ENCODE measurements at regions not wholly inside any gene's neighbourhood (a gene's known extent, or its start where the extent isn't known, plus 50 kb on each side); places are given as distances from the start of the nearest gene placed in this dataset.

DNA sequence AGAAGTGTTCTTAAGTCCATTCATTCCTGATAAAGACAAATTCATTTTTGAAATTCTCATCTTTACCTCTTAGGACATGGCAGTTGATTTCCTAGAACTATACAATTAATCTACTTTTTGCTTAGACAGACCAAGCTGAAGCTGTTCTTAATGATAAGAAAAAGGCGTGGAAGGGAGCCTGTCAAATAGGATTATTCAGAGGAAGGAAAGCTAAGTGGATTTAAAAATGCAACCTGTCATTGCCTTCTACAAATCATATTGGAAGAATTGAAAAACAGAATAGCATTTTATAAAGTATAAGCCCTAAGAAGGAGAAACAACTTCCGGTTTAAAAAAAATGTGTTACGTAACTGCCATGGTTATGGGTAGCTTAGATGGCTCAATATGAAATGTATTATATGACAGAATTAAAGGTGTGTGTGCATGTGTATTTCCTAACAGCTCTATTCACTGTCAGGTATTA, 81.2 kb upstream of the RAP2B start:
- TF ChIP-seq, protein P1, sequence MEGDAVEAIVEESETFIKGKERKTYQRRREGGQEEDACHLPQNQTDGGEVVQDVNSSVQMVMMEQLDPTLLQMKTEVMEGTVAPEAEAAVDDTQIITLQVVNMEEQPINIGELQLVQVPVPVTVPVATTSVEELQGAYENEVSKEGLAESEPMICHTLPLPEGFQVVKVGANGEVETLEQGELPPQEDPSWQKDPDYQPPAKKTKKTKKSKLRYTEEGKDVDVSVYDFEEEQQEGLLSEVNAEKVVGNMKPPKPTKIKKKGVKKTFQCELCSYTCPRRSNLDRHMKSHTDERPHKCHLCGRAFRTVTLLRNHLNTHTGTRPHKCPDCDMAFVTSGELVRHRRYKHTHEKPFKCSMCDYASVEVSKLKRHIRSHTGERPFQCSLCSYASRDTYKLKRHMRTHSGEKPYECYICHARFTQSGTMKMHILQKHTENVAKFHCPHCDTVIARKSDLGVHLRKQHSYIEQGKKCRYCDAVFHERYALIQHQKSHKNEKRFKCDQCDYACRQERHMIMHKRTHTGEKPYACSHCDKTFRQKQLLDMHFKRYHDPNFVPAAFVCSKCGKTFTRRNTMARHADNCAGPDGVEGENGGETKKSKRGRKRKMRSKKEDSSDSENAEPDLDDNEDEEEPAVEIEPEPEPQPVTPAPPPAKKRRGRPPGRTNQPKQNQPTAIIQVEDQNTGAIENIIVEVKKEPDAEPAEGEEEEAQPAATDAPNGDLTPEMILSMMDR (IDR thresholded peaks at IDR 0.05; ENCODE audit: low read depth, low read length): no peak
- no peak overlapping the region for H3K4me3 ChIP-seq (ENCODE audit: low read depth, low read length)

DNA sequence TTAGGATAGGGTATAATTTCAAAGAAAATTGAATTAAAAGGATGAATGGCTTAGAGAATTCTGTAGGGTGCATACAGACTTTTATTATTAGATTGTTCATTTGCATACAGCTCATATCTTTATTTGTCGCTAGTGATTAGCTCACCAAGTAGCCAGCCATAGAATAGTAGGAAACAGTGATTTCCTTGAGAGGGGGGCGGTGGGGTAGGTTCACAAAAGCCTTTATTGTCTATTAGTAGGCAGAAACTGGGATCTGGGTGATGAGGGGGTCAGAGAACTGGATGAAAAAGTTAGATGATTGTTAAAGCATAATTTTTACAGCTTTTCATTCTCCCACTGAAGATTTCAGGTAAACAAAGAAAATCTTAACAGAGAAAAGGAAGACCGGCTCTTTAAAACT, 77.6 kb upstream of the RAP2B start:
- TF ChIP-seq, protein P1 (IDR thresholded peaks at IDR 0.05; ENCODE audit: low read depth, low read length): no peak
- H3K4me3 ChIP-seq (ENCODE audit: low read depth, low read length): no peak overlapping the region

DNA sequence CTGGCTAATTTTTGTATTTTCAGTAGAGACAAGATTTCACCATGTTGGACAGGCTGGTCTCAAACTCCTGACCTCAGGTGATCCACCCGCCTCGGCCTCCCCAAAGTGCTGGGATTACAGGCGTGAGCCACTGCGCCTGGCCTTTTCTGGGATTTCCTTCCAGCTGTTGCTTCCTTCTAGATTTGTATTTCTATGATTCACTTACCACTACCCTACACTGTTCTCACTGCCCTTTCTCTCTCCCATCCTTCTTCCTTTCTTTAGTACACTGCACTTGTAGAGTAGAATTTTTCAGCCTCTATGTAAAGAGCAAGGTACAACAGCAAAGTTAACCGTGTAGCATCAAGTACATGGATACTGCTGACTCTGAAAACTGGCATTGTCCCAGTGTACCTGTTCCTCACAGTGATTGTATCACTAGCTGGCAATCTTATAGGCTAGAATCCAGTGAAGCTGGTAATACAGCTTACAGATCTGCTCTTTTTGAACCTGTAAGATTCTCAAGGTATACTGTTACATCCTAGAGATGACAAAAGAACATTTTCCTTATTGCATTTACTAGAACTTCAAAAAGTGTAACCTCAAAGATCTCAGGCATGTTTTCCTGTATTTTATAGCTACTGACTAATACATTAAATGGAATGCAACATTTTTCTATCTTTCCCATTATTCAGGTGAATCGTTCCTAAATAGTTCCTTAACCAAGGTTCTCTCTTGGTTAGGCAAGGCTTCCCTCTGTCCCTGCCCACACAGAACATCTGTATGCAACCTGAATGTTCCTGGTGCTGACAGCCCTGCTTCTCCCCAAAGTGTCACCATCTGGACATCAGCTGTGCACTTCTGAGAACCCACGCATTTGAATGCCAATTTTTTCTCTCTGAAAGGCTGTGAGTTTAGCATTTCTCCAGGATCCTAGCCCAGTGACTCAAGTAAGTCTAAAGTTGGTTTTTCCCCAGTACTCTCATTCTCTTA, 74.1 kb upstream of the RAP2B start:
- no peak overlapping the region for H3K4me3 ChIP-seq (ENCODE audit: low read depth, low read length)
- TF ChIP-seq, protein P1 (IDR thresholded peaks at IDR 0.05; ENCODE audit: low read depth, low read length): no peak

DNA sequence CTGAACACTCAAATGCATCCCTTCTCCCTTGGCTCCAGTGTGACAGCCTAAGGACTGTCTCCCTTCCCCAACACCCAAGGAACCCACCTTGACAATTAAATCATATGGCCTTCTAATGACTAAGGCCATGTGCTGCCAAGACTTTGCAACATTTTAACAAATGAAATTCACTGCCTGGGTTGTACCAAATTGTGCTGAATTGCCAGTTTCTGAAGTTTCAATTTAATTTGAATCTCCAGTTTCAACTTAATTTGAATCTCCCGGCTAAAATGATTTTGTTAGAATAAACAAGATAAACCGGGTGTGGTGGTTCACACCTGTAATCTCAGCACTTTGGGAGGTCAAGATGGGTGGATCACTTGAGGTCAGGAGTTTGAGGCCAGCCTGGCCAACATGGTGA, 72.4 kb upstream of the RAP2B start:
- TF ChIP-seq, protein P1 (IDR thresholded peaks at IDR 0.05; ENCODE audit: low read depth, low read length): no peak
- H3K4me3 ChIP-seq (ENCODE audit: low read depth, low read length): no peak overlapping the region

DNA sequence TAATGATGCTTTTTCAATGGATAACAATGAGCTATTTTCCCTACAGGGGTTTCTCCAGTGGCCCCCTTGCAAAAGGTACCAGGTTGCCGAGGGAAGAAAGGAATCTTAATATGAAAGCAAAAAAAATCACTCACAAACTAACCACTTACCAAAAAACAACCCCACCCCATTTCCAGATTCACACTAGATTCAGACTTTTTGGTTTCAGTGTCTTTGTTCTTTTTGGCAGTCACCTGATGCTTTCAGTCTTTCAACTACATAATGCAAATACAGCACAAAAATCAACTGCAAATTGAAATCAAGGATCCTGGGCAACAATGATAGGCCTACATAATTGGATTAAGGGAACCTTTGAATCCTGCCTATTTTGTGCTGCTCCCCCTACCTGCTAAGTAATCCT, 71.1 kb upstream of the RAP2B start:
- TF ChIP-seq, protein P1 (IDR thresholded peaks at IDR 0.05; ENCODE audit: low read depth, low read length): no peak
- H3K4me3 ChIP-seq (ENCODE audit: low read depth, low read length): no peak overlapping the region

DNA sequence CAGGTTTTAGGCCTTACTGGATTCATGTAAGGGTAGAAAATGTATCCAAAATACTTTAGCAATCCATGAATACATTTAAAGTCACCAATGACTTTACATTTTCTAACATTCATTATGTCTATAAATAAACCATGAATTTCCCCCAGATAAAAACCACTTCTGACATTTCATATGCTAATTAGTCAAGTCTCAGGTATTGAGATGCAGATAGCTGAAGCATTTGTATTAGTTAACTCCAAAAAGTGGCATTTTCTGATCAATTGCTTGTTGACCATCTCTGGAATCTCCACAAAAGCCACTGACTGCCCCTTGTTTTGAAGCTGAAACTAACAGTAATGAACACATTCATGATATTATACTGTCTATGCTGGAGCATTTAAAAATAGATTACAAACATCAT, 68.4 kb upstream of the RAP2B start:
- TF ChIP-seq, protein P1 (IDR thresholded peaks at IDR 0.05; ENCODE audit: low read depth, low read length): no peak
- H3K4me3 ChIP-seq (ENCODE audit: low read depth, low read length): no peak overlapping the region

DNA sequence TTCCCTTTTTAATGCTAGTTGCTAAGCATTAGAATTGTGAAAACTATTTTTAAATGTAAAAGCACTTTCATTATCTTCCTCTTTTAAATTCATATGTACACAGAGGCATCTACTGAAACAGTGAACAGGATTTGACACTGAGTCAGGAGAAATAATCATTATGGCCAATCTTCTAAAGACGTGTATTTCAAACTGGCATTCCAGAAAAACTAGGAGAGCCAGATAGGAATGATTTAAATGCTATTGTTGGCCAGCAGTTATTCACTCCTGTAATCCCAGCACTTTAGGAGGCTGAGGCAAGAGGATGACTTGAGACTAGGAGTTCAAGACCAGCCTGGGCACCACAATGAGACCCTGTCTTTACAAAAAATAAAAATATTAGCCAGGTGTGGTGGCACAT, 67.6 kb upstream of the RAP2B start:
- TF ChIP-seq, protein P1 (IDR thresholded peaks at IDR 0.05; ENCODE audit: low read depth, low read length): no peak
- H3K4me3 ChIP-seq (ENCODE audit: low read depth, low read length): no peak overlapping the region

Data from WI38 (cell line).